GM18499 (cell line): ENCODE measurements at regions not wholly inside any gene's neighbourhood (a gene's known extent, or its start where the extent isn't known, plus 50 kb on each side); places are given as distances from the start of the nearest gene placed in this dataset.
A peak's percentile ranks its signal among the peaks of the same experiment; 100 is the strongest.
"Not testable (repeated sequence)": the region's sequence is repeated elsewhere in the genome, so short reads cannot be mapped to it uniquely, and the experiment has no call there.

Experiments used
- ATAC-seq: cut with Tn5 transposase; IDR thresholded peaks from one replicate; pipeline ENCODE4 v1.9.1; 2021; ENCODE audit warnings: moderate number of reproducible peaks; ENCODE audit not compliant: insufficient read depth, unreplicated experiment

- no peak for ATAC-seq
These were observed 836.7 kb downstream of the PLA2G4A start for GRCh38 chr1:187665483-187665882.

GRCh38 chr1:187680823-187681222, 852.1 kb downstream of the PLA2G4A start:
- ATAC-seq = no peak

- ATAC-seq = no peak
These were observed 853.4 kb downstream of the PLA2G4A start for GRCh38 chr1:187682112-187682511.

- ATAC-seq = no peak
These were observed 856.6 kb downstream of the PLA2G4A start for GRCh38 chr1:187685333-187685732.

GRCh38 chr1:187689129-187689528, 860.4 kb downstream of the PLA2G4A start:
- ATAC-seq = no peak

- ATAC-seq = no peak
These were observed 862.7 kb downstream of the PLA2G4A start for GRCh38 chr1:187691439-187691838.

GRCh38 chr1:187692799-187693198, 864.0 kb downstream of the PLA2G4A start:
- no peak for ATAC-seq

- no peak for ATAC-seq
These were observed 867.3 kb downstream of the PLA2G4A start for GRCh38 chr1:187696073-187696472.

GRCh38 chr1:187703138-187704130, 874.7 kb downstream of the PLA2G4A start:
- ATAC-seq = not testable (repeated sequence)

- no peak for ATAC-seq
These were observed 885.7 kb downstream of the PLA2G4A start for GRCh38 chr1:187714470-187714869.

GRCh38 chr1:187715483-187715882, 886.7 kb downstream of the PLA2G4A start:
- ATAC-seq = no peak

- ATAC-seq = no peak
These were observed 887.4 kb downstream of the PLA2G4A start for GRCh38 chr1:187716160-187716559.

GRCh38 chr1:187718527-187718926, 889.8 kb downstream of the PLA2G4A start:
- ATAC-seq = no peak

GRCh38 chr1:187721216-187721615, 892.5 kb downstream of the PLA2G4A start:
- ATAC-seq = no peak

- no peak for ATAC-seq
These were observed 896.5 kb downstream of the PLA2G4A start for GRCh38 chr1:187725216-187725615.

- no peak for ATAC-seq
These were observed 904.5 kb downstream of the PLA2G4A start for GRCh38 chr1:187733232-187733631.

GRCh38 chr1:187734427-187734826, 905.7 kb downstream of the PLA2G4A start:
- no peak for ATAC-seq

- ATAC-seq = peak; percentile 95
These were observed 915.9 kb downstream of the PLA2G4A start for GRCh38 chr1:187744665-187745064.

GRCh38 chr1:187755536-187755935, 926.8 kb downstream of the PLA2G4A start:
- ATAC-seq = no peak

GRCh38 chr1:187756684-187757083, 927.9 kb downstream of the PLA2G4A start:
- ATAC-seq = not testable (repeated sequence)

GRCh38 chr1:187759825-187760333, 931.1 kb downstream of the PLA2G4A start:
- no peak for ATAC-seq

GRCh38 chr1:187762118-187762517, 933.4 kb downstream of the PLA2G4A start:
- ATAC-seq = no peak
